Mucosa of descending colon (tissue), 3 donors: ENCODE measurements at regions not wholly inside any gene's neighbourhood (a gene's known extent, or its start where the extent isn't known, plus 50 kb on each side); places are given as distances from the start of the nearest gene placed in this dataset.

ENCODE experiments used
- ATAC-seq: fragments of 200-7000 bp; cut with Tn5 transposase; one replicate; pipeline ENCODE4 v1.9.1; 2020; ENCODE audit warnings: mild to moderate bottlenecking, moderate library complexity
- DNase-seq, 3 donors: peaks; one replicate each; pipeline ENCODE4 v3.0.0-alpha.2; 2020
- H3K36me3 ChIP-seq: fragments of 200-600 bp; one replicate; pipeline ENCODE4 v1.8.0; 2021; ENCODE audit warnings: low read depth, mild to moderate bottlenecking
- H3K4me1 ChIP-seq: fragments of 200-600 bp; one replicate; pipeline ENCODE4 v1.8.0; 2021; ENCODE audit warnings: low read depth, mild to moderate bottlenecking
- H3K4me3 ChIP-seq: fragments of 200-600 bp; one replicate; pipeline ENCODE4 v1.8.0; 2021; ENCODE audit warnings: mild to moderate bottlenecking
- H3K9me3 ChIP-seq: fragments of 200-600 bp; one replicate; pipeline ENCODE4 v1.8.0; 2021; ENCODE audit warnings: mild to moderate bottlenecking
- CTCF ChIP-seq: fragments of 200-600 bp; IDR thresholded peaks from one replicate; pipeline ENCODE4 v1.8.0; 2022; ENCODE audit warnings: antibody characterized with exemption, mild to moderate bottlenecking
- intact Hi-C, 2 donors: fragments of 100-400 bp; cut with DNase I in 1 of 2; cut with micrococcal nuclease in 1 of 2; formaldehyde crosslinking; loops; one replicate each; pipeline versions ENCODE4 v1.11.0 to v1.11.1; 2022; cut with DNase I, micrococcal nuclease
- donor health status: DM: no; HTN: no; CAD: no; lungs with moderate emphysema.
- donor health status: DM: no; HTN: no; CAD: no.
- donor health status: DM: no; HTN: yes; CAD: no.

- peaks cover 14% of the 10 kb centered on the region for H3K9me3 ChIP-seq
- no peaks in the 10 kb centered on the region for H3K36me3 ChIP-seq
- no peak for ATAC-seq
- no peak overlapping the region for H3K4me3 ChIP-seq
- H3K4me1 ChIP-seq, result no peaks in the 10 kb centered on the region
- no peak for TF ChIP-seq CTCF
- intact Hi-C loops, result no loop called here
- DNase-seq, result no peak
These were observed 1314.6 kb upstream of the GBE1 start for GRCh38 chr3:83076041-83076440.

DNA sequence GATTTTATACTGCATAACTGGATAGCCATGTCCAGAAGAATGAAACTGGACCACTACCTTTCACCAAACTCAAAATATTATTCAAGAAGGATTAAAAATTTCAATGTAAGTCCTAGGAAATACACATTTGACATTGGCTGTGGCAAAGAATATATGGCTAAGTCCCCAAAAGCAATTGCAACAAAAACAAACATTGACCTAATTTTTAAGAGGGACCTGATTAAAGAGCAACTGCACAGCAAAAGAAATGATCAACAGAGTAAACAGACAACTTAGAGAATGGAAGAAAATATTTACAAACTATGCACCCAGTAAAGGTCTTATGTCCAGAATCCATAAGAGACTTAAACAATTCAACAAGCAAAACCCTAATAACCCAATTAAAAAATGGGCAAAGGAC lies 1313.0 kb upstream of the GBE1 start:
- Histone ChIP-seq H3K4me1 (no peaks in the 10 kb centered on the region), H3K9me3 (peaks cover 18% of the 10 kb centered on the region), H3K4me3 (no peak overlapping the region), H3K36me3 (no peaks in the 10 kb centered on the region)
- intact Hi-C loops, result no loop called here
- no peak for ATAC-seq
- DNase-seq, result no peak
- TF ChIP-seq CTCF, result no peak

DNA sequence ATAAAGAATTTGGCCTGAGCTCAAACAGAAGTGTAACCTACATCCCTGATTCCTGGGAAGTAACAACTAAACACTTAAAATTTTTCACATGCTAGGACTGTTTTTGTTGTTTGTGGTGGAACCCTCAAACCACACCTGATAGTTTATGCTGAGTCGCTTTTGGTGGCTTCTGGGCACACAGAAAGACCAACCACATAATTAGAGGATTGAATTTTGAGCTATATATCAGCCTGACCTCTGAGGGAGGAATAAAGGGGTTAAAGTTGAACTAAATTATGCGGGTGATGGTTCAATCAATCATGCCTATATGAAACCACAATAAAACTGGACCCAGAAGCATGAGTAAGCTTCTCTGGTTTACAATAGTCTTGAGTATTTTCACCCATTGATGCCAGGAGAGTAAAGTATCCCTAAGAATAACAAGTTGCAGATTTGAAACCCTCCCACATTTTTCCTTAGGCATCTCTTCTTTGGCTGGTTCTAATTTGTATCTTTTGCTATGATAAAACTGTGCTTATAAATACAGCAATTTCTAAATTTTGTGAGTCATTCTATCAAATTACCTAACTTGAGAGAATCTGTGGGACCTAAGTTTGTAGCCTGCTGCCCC lies 1304.5 kb upstream of the GBE1 start:
- no peaks in the 10 kb centered on the region for H3K36me3 ChIP-seq
- no peak for DNase-seq
- no peaks in the 10 kb centered on the region for H3K4me1 ChIP-seq
- peaks cover 38% of the 10 kb centered on the region for H3K9me3 ChIP-seq
- TF ChIP-seq CTCF, result no peak
- ATAC-seq, result no peak
- intact Hi-C loops, result no loop called here
- no peak overlapping the region for H3K4me3 ChIP-seq

DNA sequence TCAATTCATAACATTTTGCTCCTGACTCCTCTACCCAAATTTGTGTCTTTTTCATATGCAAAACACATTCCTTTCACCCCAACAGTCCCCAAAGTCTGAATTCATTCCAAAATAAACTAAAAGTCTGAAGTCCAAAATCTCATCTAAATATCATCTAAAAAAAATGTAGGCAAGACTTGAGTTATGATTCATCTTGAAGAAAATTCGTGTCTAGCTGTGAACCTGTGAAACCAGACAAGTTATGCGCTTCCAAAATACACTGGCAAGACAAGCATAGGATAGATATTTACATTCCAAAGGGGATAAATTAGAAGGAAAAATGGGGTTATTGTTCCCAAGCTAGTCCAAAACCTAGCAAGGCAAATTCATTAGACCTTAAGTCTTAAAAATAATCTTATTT lies 1302.0 kb upstream of the GBE1 start:
- H3K4me3 ChIP-seq, result no peak overlapping the region
- peaks cover 53% of the 10 kb centered on the region for H3K9me3 ChIP-seq
- H3K4me1 ChIP-seq, result no peaks in the 10 kb centered on the region
- DNase-seq, result no peak
- no peaks in the 10 kb centered on the region for H3K36me3 ChIP-seq
- intact Hi-C loops, result no loop called here
- no peak for ATAC-seq
- TF ChIP-seq CTCF, result no peak

DNA sequence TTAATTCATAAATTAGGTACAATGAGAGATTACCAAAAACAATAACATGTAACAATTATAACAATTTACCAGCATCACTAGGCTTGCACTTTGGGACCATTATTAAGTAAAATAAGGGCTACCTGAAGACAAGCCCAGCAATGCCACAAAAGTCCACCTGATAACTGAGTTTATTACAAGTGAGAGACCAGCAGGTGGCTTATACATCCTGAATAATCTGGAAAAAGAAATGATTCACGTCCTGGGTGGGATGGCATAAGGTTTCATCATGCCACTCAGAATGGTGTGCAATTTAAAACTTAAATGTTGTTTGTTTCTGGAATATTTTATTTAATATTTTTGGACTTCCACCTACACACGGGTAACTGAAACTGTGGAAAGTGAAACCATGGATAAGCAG lies 1287.1 kb upstream of the GBE1 start:
- intact Hi-C loops, result no loop called here
- peaks cover 14% of the 10 kb centered on the region for H3K9me3 ChIP-seq
- H3K4me1 ChIP-seq, result no peaks in the 10 kb centered on the region
- DNase-seq, result no peak
- no peaks in the 10 kb centered on the region for H3K36me3 ChIP-seq
- H3K4me3 ChIP-seq, result no peak overlapping the region
- TF ChIP-seq CTCF, result no peak
- no peak for ATAC-seq

DNA sequence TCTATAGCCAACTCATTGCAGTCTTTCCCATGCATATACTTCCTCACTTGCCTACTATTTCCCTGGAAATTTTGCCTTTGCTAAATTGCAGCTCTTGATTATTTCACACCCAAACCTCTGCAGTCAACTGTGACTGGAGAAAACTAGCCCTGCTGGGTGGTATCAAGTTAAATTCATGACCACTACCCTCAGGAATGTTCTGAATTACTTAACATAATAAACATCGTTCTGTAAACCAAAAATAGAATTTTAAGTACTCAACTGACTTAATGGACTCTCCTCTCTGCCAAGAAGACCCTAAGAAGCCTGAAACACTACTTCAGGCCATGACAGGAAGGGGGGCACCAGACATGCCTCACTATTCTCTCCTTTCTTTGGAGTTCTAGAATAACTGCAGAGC lies 1278.0 kb upstream of the GBE1 start:
- no peak for TF ChIP-seq CTCF
- ATAC-seq, result no peak
- Histone ChIP-seq H3K9me3 (peaks cover 18% of the 10 kb centered on the region), H3K4me3 (no peak overlapping the region), H3K4me1 (no peaks in the 10 kb centered on the region), H3K36me3 (no peaks in the 10 kb centered on the region)
- intact Hi-C loops, result no loop called here
- DNase-seq, result no peak
